Retinal pigment epithelial cell (primary cell): ENCODE measurements at regions not wholly inside any gene's neighbourhood (a gene's known extent, or its start where the extent isn't known, plus 50 kb on each side); places are given as distances from the start of the nearest gene placed in this dataset.

ENCODE experiments used
- DNase-seq: peaks from one replicate; pipeline ENCODE4 v3.0.0-alpha.2; 2010; ENCODE audit warnings: low read depth
- H3K4me3 ChIP-seq: 2 replicates; pipeline ENCODE4 v1.5.1; 2011; ENCODE audit warnings: mild to moderate bottlenecking, low read length, control low read depth, moderate library complexity
- TF ChIP-seq, protein P1 (sequence below): conservative IDR thresholded peaks from 2 replicates; pipeline ENCODE4 v1.5.1; 2011; ENCODE audit warnings: low read depth, low read length, control low read depth, inconsistent platforms

DNA sequence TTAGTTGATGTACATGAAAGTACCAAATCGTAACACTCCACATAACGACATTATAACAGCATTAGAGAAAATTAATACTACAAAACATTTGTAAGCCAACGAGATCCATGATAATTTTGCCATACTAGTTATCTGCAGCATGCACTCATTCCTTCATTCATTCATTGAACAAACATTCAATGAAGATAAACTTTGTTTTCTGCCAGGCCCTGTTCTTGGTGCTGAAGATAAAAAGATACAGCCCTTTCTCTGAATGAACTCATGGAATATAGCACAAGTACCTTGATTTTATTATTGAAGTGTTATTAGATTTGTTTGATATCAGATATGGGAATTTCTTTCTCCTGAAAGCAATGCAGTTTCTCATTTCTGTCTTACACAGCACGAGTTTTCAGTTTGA is 524.0 kb downstream of the TFAP2A start:
- no peak for DNase-seq
- H3K4me3 ChIP-seq = no peak overlapping the region
- TF ChIP-seq, protein P1, sequence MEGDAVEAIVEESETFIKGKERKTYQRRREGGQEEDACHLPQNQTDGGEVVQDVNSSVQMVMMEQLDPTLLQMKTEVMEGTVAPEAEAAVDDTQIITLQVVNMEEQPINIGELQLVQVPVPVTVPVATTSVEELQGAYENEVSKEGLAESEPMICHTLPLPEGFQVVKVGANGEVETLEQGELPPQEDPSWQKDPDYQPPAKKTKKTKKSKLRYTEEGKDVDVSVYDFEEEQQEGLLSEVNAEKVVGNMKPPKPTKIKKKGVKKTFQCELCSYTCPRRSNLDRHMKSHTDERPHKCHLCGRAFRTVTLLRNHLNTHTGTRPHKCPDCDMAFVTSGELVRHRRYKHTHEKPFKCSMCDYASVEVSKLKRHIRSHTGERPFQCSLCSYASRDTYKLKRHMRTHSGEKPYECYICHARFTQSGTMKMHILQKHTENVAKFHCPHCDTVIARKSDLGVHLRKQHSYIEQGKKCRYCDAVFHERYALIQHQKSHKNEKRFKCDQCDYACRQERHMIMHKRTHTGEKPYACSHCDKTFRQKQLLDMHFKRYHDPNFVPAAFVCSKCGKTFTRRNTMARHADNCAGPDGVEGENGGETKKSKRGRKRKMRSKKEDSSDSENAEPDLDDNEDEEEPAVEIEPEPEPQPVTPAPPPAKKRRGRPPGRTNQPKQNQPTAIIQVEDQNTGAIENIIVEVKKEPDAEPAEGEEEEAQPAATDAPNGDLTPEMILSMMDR = no peak

- no peak overlapping the region for H3K4me3 ChIP-seq
- TF ChIP-seq, protein P1 = no peak
- no peak for DNase-seq
Measured at GRCh38 chr6:9890469-9890868, 524.4 kb downstream of the TFAP2A start.

DNA sequence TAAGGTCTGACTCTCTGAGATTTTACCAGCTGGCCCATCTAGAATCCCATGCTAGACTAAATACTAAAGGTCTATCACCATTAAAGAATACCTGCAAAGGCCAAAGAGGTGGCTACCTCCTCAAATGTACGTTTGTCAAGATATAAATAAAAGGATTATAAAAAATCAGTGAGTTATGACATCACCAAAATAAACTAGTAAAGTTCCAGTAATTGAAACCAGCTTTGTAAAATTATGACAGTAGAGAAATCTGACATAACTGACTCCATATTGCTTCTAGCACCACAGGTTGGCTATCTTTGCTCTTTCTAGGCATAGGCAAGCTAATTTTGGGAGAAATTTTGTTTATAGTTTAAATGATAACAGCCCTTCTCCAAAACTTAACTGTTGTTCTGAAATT is 536.3 kb downstream of the TFAP2A start:
- TF ChIP-seq, protein P1 = no peak
- no peak for DNase-seq
- H3K4me3 ChIP-seq = no peak overlapping the region

- TF ChIP-seq, protein P1 = no peak
- no peak overlapping the region for H3K4me3 ChIP-seq
- no peak for DNase-seq
Measured at GRCh38 chr6:9875605-9876353, 539.1 kb downstream of the TFAP2A start.

- DNase-seq = no peak
- TF ChIP-seq, protein P1 = no peak
Measured at GRCh38 chr6:9862603-9863167, 552.2 kb downstream of the TFAP2A start.

GRCh38 chr6:9851541-9852380 is 563.1 kb downstream of the TFAP2A start:
- H3K4me3 ChIP-seq = no peak overlapping the region
- no peak for DNase-seq
- TF ChIP-seq, protein P1 = peak; percentile 28

More at GRCh38 chr6:9862603-9863167, 552.2 kb downstream of the TFAP2A start:
- H3K4me3 ChIP-seq = no peak overlapping the region
